GM12878 (cell line): ENCODE measurements at regions not wholly inside any gene's neighbourhood (a gene's known extent, or its start where the extent isn't known, plus 50 kb on each side); places are given as distances from the start of the nearest gene placed in this dataset.

ENCODE experiments used
- ATAC-seq: fragments of 200-7000 bp; cut with Tn5 transposase; 3 replicates; pipeline ENCODE4 v1.9.1; 2020; ENCODE audit warnings: mild to moderate bottlenecking, moderate library complexity
- BruUV-seq: library from RNA; stranded (reverse); fragments of 400-500 nt; replicated peaks from 2 replicates; lab custom pipeline; 2021; lab: Mats Ljungman, UMichigan
- CTCF ChIA-PET: fragments of 300-600 bp; sonication (Branson Sonifier 250); formaldehyde crosslinking; extraction: SDS; loops from one replicate; lab custom pipeline; 2021; ENCODE audit warnings: inconsistent platforms; lab: Yijun Ruan, JAX
- POLR2A ChIA-PET: fragments of 350-600 bp; formaldehyde crosslinking; extraction: SDS; loops from one replicate; lab custom pipeline; 2021; ENCODE audit warnings: inconsistent platforms; lab: Charles Lee
- RAD21 ChIA-PET: fragments of 300-600 bp; sonication (Branson Sonifier 250); formaldehyde crosslinking; loops from one replicate; lab custom pipeline; 2023; ENCODE audit warnings: antibody characterized with exemption; ENCODE audit not compliant: unreplicated experiment; lab: Charles Lee
- SMC1A ChIA-PET: fragments of 300-600 bp; sonication (Branson Sonifier 250); formaldehyde crosslinking; loops from one replicate; lab custom pipeline; 2023; ENCODE audit not compliant: unreplicated experiment, uncharacterized antibody; lab: Charles Lee
- DNase-seq: peaks from one replicate; pipeline ENCODE4 v3.0.0-alpha.2; 2011; ENCODE audit warnings: low read depth, low spot score
- FAIRE-seq: peaks from 3 replicates; lab custom pipeline; 2011; peaks lifted over from hg19 to GRCh38; lab: Jason Lieb, UNC
- H2AFZ ChIP-seq: 2 replicates; pipeline ENCODE4 v1.6.0; 2011; ENCODE audit warnings: low read depth, low read length, control low read depth; ENCODE audit not compliant: control insufficient read depth
- H3K27ac ChIP-seq: 2 replicates; pipeline ENCODE4 v1.5.1; 2011; ENCODE audit warnings: control low read depth; ENCODE audit not compliant: control insufficient read depth, insufficient read depth
- H3K27me3 ChIP-seq, 2 experiments: replicated peaks in 1 of 2; 2 replicates each; pipeline versions ENCODE4 v1.6.0 to v1.6.1; 2011; ENCODE audit warnings: low read length in 1 of 2; ENCODE audit not compliant: control insufficient read depth in 2 of 2, insufficient read depth in 2 of 2
- H3K36me3 ChIP-seq, 2 experiments: 2 replicates each; pipeline ENCODE4 v1.5.1; 2011; ENCODE audit warnings: low read length in 1 of 2; ENCODE audit not compliant: control insufficient read depth in 2 of 2, insufficient read depth in 2 of 2
- H3K4me1 ChIP-seq: 2 replicates; pipeline ENCODE4 v1.6.1; 2011; ENCODE audit warnings: mild to moderate bottlenecking, low read length, moderate library complexity, mixed read lengths; ENCODE audit not compliant: control insufficient read depth, insufficient read depth
- H3K4me2 ChIP-seq: 2 replicates; pipeline ENCODE4 v1.6.0; 2011; ENCODE audit warnings: control low read depth; ENCODE audit not compliant: control insufficient read depth, insufficient read depth
- H3K4me3 ChIP-seq: fragments of 200-600 bp; sonication (generic); 2 replicates; pipeline ENCODE4 v1.5.1; 2016
- H3K79me2 ChIP-seq: 2 replicates; pipeline ENCODE4 v1.6.0; 2011; ENCODE audit warnings: low read length; ENCODE audit not compliant: control insufficient read depth, insufficient read depth
- H3K9ac ChIP-seq: 2 replicates; pipeline ENCODE4 v1.8.0; 2011; ENCODE audit warnings: low read length, control low read depth, mixed read lengths; ENCODE audit not compliant: control insufficient read depth, insufficient read depth
- H3K9me3 ChIP-seq: replicated peaks from 3 replicates; pipeline ENCODE4 v1.5.1; 2011; ENCODE audit warnings: mild to moderate bottlenecking, low read length; ENCODE audit not compliant: control insufficient read depth, insufficient read depth
- H4K20me1 ChIP-seq: 2 replicates; pipeline ENCODE4 v1.6.0; 2011; ENCODE audit not compliant: control insufficient read depth, insufficient read depth
- BCLAF1 ChIP-seq: fragments of 450-650 bp; IDR thresholded peaks from 2 replicates; pipeline ENCODE4 v1.6.1; 2017; ENCODE audit warnings: antibody characterized with exemption, mild to moderate bottlenecking, moderate library complexity
- BHLHE40 ChIP-seq, 2 experiments: fragments of 450-650 bp in 1 of 2; IDR thresholded peaks; 2 replicates each; pipeline ENCODE4 v1.6.1; 2011 to 2017; ENCODE audit warnings: low read depth in 2 of 2, borderline replicate concordance in 1 of 2, improper control_type of control experiment in 1 of 2, low read length in 1 of 2, mild to moderate bottlenecking in 1 of 2
- CBFB ChIP-seq: IDR thresholded peaks from 2 replicates; pipeline ENCODE4 v1.6.1; 2016; ENCODE audit warnings: antibody characterized with exemption, low read depth
- CEBPB ChIP-seq, 2 experiments: fragments of 150-350 bp in 1 of 2; IDR thresholded peaks; 2 replicates each; pipeline ENCODE4 v1.6.1; 2012 to 2014; ENCODE audit warnings: low read depth in 2 of 2, low read length in 2 of 2, borderline replicate concordance in 1 of 2, inconsistent platforms in 1 of 2
- EGR1 ChIP-seq, 2 experiments: IDR thresholded peaks; 1 replicate in 1 of 2; 2 replicates in 1 of 2; pipeline ENCODE4 v1.6.1; 2011 to 2012; ENCODE audit warnings: low read depth in 2 of 2, low read length in 2 of 2, borderline replicate concordance in 1 of 2, mild to moderate bottlenecking in 1 of 2, moderate library complexity in 1 of 2
- IRF4 ChIP-seq: IDR thresholded peaks from 2 replicates; pipeline ENCODE4 v1.6.1; 2011; ENCODE audit warnings: low read depth, low read length
- MEF2A ChIP-seq: IDR thresholded peaks from 2 replicates; pipeline ENCODE4 v1.6.1; 2011; ENCODE audit warnings: low read depth, mild to moderate bottlenecking, low read length, moderate library complexity; ENCODE audit not compliant: insufficient read depth
- POLR2A ChIP-seq: IDR thresholded peaks from 2 replicates; pipeline ENCODE4 v1.6.1; 2011; ENCODE audit warnings: low read depth, mild to moderate bottlenecking, low read length
- RB1 ChIP-seq: fragments of 450-650 bp; formaldehyde crosslinking; IDR thresholded peaks from 2 replicates; pipeline ENCODE4 v1.6.1; 2017; ENCODE audit warnings: mild to moderate bottlenecking, borderline replicate concordance
- RFX5 ChIP-seq: IDR thresholded peaks from 2 replicates; pipeline ENCODE4 v1.6.1; 2011; ENCODE audit warnings: low read depth, low read length, improper control_type of control experiment
- SMAD5 ChIP-seq: IDR thresholded peaks from 2 replicates; pipeline ENCODE4 v1.6.1; 2016; ENCODE audit warnings: antibody characterized with exemption, low read depth
- SMARCA5 ChIP-seq: fragments of 450-650 bp; IDR thresholded peaks from 2 replicates; pipeline ENCODE4 v1.6.1; 2017; ENCODE audit warnings: mild to moderate bottlenecking
- SRF ChIP-seq, 2 experiments: IDR thresholded peaks; 2 replicates each; pipeline ENCODE4 v1.6.1; 2011; ENCODE audit warnings: low read depth in 2 of 2, low read length in 2 of 2, mild to moderate bottlenecking in 1 of 2, moderate library complexity in 1 of 2
- STAT1 ChIP-seq: fragments of 450-650 bp; conservative IDR thresholded peaks from 2 replicates; pipeline ENCODE4 v1.6.1; 2014; ENCODE audit warnings: antibody characterized with exemption, mild to moderate bottlenecking
- SUZ12 ChIP-seq: fragments of 200-600 bp; sonication (generic); IDR thresholded peaks from one replicate; pipeline ENCODE4 v1.6.1; 2018; ENCODE audit warnings: antibody characterized with exemption, mild to moderate bottlenecking; ENCODE audit not compliant: unreplicated experiment
- ZNF217 ChIP-seq: fragments of 450-650 bp; IDR thresholded peaks from 2 replicates; pipeline ENCODE4 v1.6.1; 2017; ENCODE audit warnings: antibody characterized with exemption, mild to moderate bottlenecking
- ZZZ3 ChIP-seq: IDR thresholded peaks from 2 replicates; pipeline ENCODE4 v1.6.1; 2011; ENCODE audit warnings: low read depth; ENCODE audit not compliant: control insufficient read depth, insufficient read length
- in situ Hi-C: fragments of 300-500 bp; cut with MboI; formaldehyde crosslinking; loops from 9 replicates; pipeline ENCODE4 v1.14.3; 2018; ENCODE audit warnings: mixed read lengths
- intact Hi-C: fragments of 100-400 bp; cut with micrococcal nuclease; formaldehyde crosslinking; loops from one replicate; pipeline ENCODE4 v1.14.2; 2022; ENCODE audit not compliant: unreplicated experiment
- TF ChIP-seq, protein P1 (sequence below): IDR thresholded peaks from 2 replicates; pipeline ENCODE4 v1.6.1; 2011; ENCODE audit warnings: low read depth, mild to moderate bottlenecking, low read length, moderate library complexity, borderline replicate concordance; ENCODE audit errors: extremely low read depth
- TF ChIP-seq, protein P2 (sequence below): IDR thresholded peaks from 2 replicates; pipeline ENCODE4 v1.6.1; 2011; ENCODE audit warnings: mild to moderate bottlenecking, low read depth, low read length, moderate library complexity; ENCODE audit not compliant: insufficient replicate concordance
- TF ChIP-seq, protein P3 (sequence below): fragments of 450-650 bp; IDR thresholded peaks from 2 replicates; pipeline ENCODE4 v1.6.1; 2014; ENCODE audit warnings: mild to moderate bottlenecking

DNA sequence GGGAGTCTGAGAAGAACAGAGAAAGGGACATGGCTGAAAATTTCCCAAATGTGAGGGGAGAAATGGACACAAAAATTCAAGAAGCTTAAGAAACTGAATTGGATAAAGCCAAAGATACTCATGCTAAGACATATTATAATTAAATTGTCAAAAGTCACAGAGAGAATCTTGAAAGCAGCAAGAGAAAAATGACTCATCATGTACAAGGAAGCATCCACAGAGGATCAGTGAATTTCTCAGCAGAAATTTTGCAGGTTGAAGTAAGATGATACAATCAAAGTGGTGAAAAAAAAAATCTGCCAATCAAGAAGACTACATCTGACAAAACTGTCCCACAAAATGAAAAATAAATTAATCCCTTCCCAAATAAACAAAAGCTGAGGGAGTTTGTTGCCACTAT lies 56.8 kb downstream of the MPP7 start:
- Histone ChIP-seq H2AFZ (no peak overlapping the region), H3K79me2 (no peaks in the 10 kb centered on the region), H3K36me3 (no peaks in the 10 kb centered on the region), H3K4me2 (no peak overlapping the region), H3K9me3 (no peaks in the 10 kb centered on the region), H4K20me1 (no peaks in the 10 kb centered on the region), H3K27ac (no peak overlapping the region), H3K4me1 (no peaks in the 10 kb centered on the region), H3K4me3 (no peak overlapping the region), H3K27me3 (peaks cover 0 to 3% of the 10 kb centered on the region in 2 experiments; a peak in 2 of 4 replicates), H3K9ac (no peak overlapping the region)
- CTCF ChIA-PET = interaction anchor here (4.6 kb wide), 1 partner anchor 137 kb away, joined by 28 read pairs; no protein-coding TSS in a partner anchor
- intact Hi-C loops = no loop called here
- in situ Hi-C loops = loop anchor here (5.0 kb wide), 1 partner anchor 136 kb away; no protein-coding TSS in a partner anchor
- FAIRE-seq = no peak
- ATAC-seq = no peak
- no TSS peak for BruUV-seq
- TF ChIP-seq, protein P1, sequence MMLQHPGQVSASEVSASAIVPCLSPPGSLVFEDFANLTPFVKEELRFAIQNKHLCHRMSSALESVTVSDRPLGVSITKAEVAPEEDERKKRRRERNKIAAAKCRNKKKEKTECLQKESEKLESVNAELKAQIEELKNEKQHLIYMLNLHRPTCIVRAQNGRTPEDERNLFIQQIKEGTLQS = no peak
- TF ChIP-seq MEF2A = no peak
- no peak for TF ChIP-seq BHLHE40 (IDR thresholded peaks at IDR 0.05; ENCODE audit: borderline replicate concordance in 1 of 2, low read depth in 2 of 2, low read length in 1 of 2)
- TF ChIP-seq RB1 = no peak
- TF ChIP-seq, protein P2, sequence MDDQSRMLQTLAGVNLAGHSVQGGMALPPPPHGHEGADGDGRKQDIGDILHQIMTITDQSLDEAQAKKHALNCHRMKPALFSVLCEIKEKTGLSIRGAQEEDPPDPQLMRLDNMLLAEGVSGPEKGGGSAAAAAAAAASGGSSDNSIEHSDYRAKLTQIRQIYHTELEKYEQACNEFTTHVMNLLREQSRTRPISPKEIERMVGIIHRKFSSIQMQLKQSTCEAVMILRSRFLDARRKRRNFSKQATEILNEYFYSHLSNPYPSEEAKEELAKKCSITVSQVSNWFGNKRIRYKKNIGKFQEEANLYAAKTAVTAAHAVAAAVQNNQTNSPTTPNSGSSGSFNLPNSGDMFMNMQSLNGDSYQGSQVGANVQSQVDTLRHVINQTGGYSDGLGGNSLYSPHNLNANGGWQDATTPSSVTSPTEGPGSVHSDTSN = no peak
- no peak for TF ChIP-seq ZZZ3
- TF ChIP-seq IRF4 = no peak
- no peak for TF ChIP-seq STAT1
- TF ChIP-seq EGR1 (IDR thresholded peaks at IDR 0.05; ENCODE audit: borderline replicate concordance in 1 of 2, low read depth in 2 of 2, low read length in 2 of 2) = no peak
- TF ChIP-seq SRF (IDR thresholded peaks at IDR 0.05; ENCODE audit: low read depth in 2 of 2, low read length in 2 of 2) = no peak
- no peak for TF ChIP-seq RFX5
- TF ChIP-seq POLR2A = no peak
- TF ChIP-seq, protein P3, sequence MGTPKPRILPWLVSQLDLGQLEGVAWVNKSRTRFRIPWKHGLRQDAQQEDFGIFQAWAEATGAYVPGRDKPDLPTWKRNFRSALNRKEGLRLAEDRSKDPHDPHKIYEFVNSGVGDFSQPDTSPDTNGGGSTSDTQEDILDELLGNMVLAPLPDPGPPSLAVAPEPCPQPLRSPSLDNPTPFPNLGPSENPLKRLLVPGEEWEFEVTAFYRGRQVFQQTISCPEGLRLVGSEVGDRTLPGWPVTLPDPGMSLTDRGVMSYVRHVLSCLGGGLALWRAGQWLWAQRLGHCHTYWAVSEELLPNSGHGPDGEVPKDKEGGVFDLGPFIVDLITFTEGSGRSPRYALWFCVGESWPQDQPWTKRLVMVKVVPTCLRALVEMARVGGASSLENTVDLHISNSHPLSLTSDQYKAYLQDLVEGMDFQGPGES = no peak
- no peak for TF ChIP-seq CEBPB (IDR thresholded peaks at IDR 0.05; ENCODE audit: borderline replicate concordance in 1 of 2, low read depth in 2 of 2, low read length in 2 of 2)
- TF ChIP-seq SMARCA5 = no peak
- TF ChIP-seq BCLAF1 = no peak
- TF ChIP-seq SUZ12 = no peak
- no peak for TF ChIP-seq CBFB
- TF ChIP-seq ZNF217 = no peak
- TF ChIP-seq SMAD5 = no peak
- RAD21 ChIA-PET = no interaction called here
- POLR2A ChIA-PET = no interaction called here
- SMC1A ChIA-PET = interaction anchor here (1.0 kb wide), 1 partner anchor 135 kb away, joined by 3 read pairs; no protein-coding TSS in a partner anchor
- DNase-seq = no peak
